SK-N-SH (cell line): ENCODE measurements at regions not wholly inside any gene's neighbourhood (a gene's known extent, or its start where the extent isn't known, plus 50 kb on each side); places are given as distances from the start of the nearest gene placed in this dataset.

Source experiments
- CTCF ChIA-PET: fragments of 300-600, 350-600 bp; formaldehyde crosslinking; extraction: SDS; loops from one replicate; lab custom pipeline; 2021; lab: Yijun Ruan, JAX
- POLR2A ChIA-PET: fragments of 350-600 bp; sonication (Branson Sonifier 250); formaldehyde crosslinking; extraction: SDS; loops from one replicate; lab custom pipeline; 2020; ENCODE audit warnings: antibody characterized with exemption, inconsistent platforms; lab: Yijun Ruan, JAX
- DNase-seq: peaks from one replicate; pipeline ENCODE4 v3.0.0; 2012
- H2AFZ ChIP-seq: fragments of 200-600 bp; sonication (generic); 2 replicates; pipeline ENCODE4 v1.8.1; 2016; ENCODE audit warnings: antibody characterized with exemption, mild to moderate bottlenecking, low read depth
- H3F3A ChIP-seq: fragments of 200-600 bp; sonication (generic); replicated peaks from 2 replicates; pipeline ENCODE3; 2016; ENCODE audit warnings: antibody characterized with exemption, mild to moderate bottlenecking; ENCODE audit not compliant: insufficient read depth
- H3K27ac ChIP-seq, 2 experiments: fragments of 200-500 bp in 1 of 2; fragments of 200-600 bp in 1 of 2; sonication (Bioruptor generic) in 1 of 2; sonication (generic), shearing (Covaris generic) in 1 of 2; 2 replicates each; pipeline versions ENCODE4 v1.5.1 to v1.6.1; 2014 to 2016; ENCODE audit warnings: low read depth in 2 of 2, inconsistent platforms in 1 of 2, low read length in 1 of 2, mild to moderate bottlenecking in 1 of 2, mixed read lengths in 1 of 2
- H3K27me3 ChIP-seq: fragments of 200-600 bp; sonication (generic), shearing (Covaris generic); 2 replicates; pipeline ENCODE4 v1.6.1; 2016; ENCODE audit warnings: mixed run types; ENCODE audit not compliant: insufficient read depth
- H3K36me3 ChIP-seq, 2 experiments: fragments of 200-500 bp in 1 of 2; fragments of 200-600 bp in 1 of 2; sonication (Bioruptor generic) in 1 of 2; sonication (generic) in 1 of 2; replicated peaks in 1 of 2; 2 replicates each; pipeline versions ENCODE3 to v1.5.1; 2014 to 2016; ENCODE audit warnings: low read length in 1 of 2, mild to moderate bottlenecking in 1 of 2; ENCODE audit not compliant: insufficient read depth in 2 of 2, control insufficient read depth in 1 of 2
- H3K4me1 ChIP-seq, 2 experiments: fragments of 200-500 bp in 1 of 2; fragments of 200-600 bp in 1 of 2; sonication (Bioruptor generic) in 1 of 2; sonication (generic), shearing (Covaris generic) in 1 of 2; 2 replicates each; pipeline versions ENCODE4 v1.5.1 to v1.6.1; 2014 to 2016; ENCODE audit warnings: low read depth in 1 of 2, low read length in 1 of 2, mixed run types in 1 of 2; ENCODE audit not compliant: insufficient read depth in 2 of 2, control insufficient read depth in 1 of 2
- H3K4me2 ChIP-seq: fragments of 200-600 bp; sonication (generic), shearing (Covaris generic); 2 replicates; pipeline ENCODE4 v1.6.1; 2017; ENCODE audit warnings: mixed run types
- H3K4me3 ChIP-seq, 2 experiments: fragments of 200-500 bp in 1 of 2; fragments of 200-600 bp in 1 of 2; sonication (Bioruptor generic) in 1 of 2; sonication (generic), shearing (Covaris generic) in 1 of 2; 2 replicates each; pipeline versions ENCODE4 v1.5.1 to v1.8.1; 2014 to 2016; ENCODE audit warnings: low read depth in 2 of 2, inconsistent platforms in 1 of 2, low read length in 1 of 2, mild to moderate bottlenecking in 1 of 2, mixed read lengths in 1 of 2, moderate library complexity in 1 of 2
- H3K79me2 ChIP-seq: fragments of 200-600 bp; sonication (generic); 2 replicates; pipeline ENCODE4 v1.8.1; 2017; ENCODE audit warnings: mild to moderate bottlenecking; ENCODE audit not compliant: insufficient read depth
- H3K9ac ChIP-seq: fragments of 200-600 bp; sonication (generic); 2 replicates; pipeline ENCODE4 v1.6.1; 2017; ENCODE audit warnings: mixed run types
- H3K9me2 ChIP-seq: fragments of 200-600 bp; sonication (generic); 2 replicates; pipeline ENCODE4 v1.6.1; 2017; ENCODE audit warnings: mixed run types
- H3K9me3 ChIP-seq: fragments of 200-600 bp; sonication (generic); 2 replicates; pipeline ENCODE4 v1.6.1; 2017; ENCODE audit warnings: mixed run types, mild to moderate bottlenecking, moderate library complexity
- H4K20me1 ChIP-seq: fragments of 200-600 bp; sonication (generic); 2 replicates; pipeline ENCODE4 v1.6.1; 2017; ENCODE audit warnings: mild to moderate bottlenecking, mixed run types; ENCODE audit not compliant: insufficient read depth
- CHD2 ChIP-seq: fragments of 150-350 bp; IDR thresholded peaks from 2 replicates; pipeline ENCODE4 v1.6.1; 2018; ENCODE audit warnings: low read length; ENCODE audit not compliant: partially characterized antibody
- CTCF ChIP-seq: fragments of 200-600 bp; sonication (generic); IDR thresholded peaks from 2 replicates; pipeline ENCODE4 v1.6.1; 2017; ENCODE audit warnings: antibody characterized with exemption, mild to moderate bottlenecking, moderate library complexity
- ELF1 ChIP-seq: IDR thresholded peaks from 2 replicates; pipeline ENCODE4 v1.4.0; 2012
- EZH2phosphoT487 ChIP-seq: fragments of 200-600 bp; sonication (generic); IDR thresholded peaks from 2 replicates; pipeline ENCODE4 v1.6.1; 2017; ENCODE audit warnings: low read depth, mixed run types, mild to moderate bottlenecking, antibody characterized with exemption, moderate library complexity, borderline replicate concordance
- FOXM1 ChIP-seq: IDR thresholded peaks from 2 replicates; pipeline ENCODE4 v1.4.0; 2012; ENCODE audit warnings: low read depth, mild to moderate bottlenecking
- GABPA ChIP-seq: IDR thresholded peaks from 2 replicates; pipeline ENCODE4 v1.4.0; 2012; ENCODE audit warnings: low read depth, mild to moderate bottlenecking
- GATA2 ChIP-seq: sonication (generic); formaldehyde crosslinking; IDR thresholded peaks from 2 replicates; pipeline ENCODE4 v1.5.0; 2020; ENCODE audit warnings: mild to moderate bottlenecking, missing genetic modification reagents
- MAX ChIP-seq: IDR thresholded peaks from 2 replicates; pipeline ENCODE4 v1.4.0; 2012; ENCODE audit warnings: low read depth
- MXI1 ChIP-seq: IDR thresholded peaks from 2 replicates; pipeline ENCODE4 v1.6.1; 2012; ENCODE audit warnings: mild to moderate bottlenecking, low read depth, low read length, improper control_type of control experiment
- NFIC ChIP-seq: IDR thresholded peaks from 2 replicates; pipeline ENCODE4 v1.4.0; 2012; ENCODE audit warnings: borderline replicate concordance
- NRF1 ChIP-seq: IDR thresholded peaks from 2 replicates; pipeline ENCODE4 v1.6.1; 2012; ENCODE audit warnings: low read depth, mild to moderate bottlenecking, low read length
- REST ChIP-seq: IDR thresholded peaks from 2 replicates; pipeline ENCODE4 v1.6.1; 2012; ENCODE audit warnings: mild to moderate bottlenecking, low read depth, low read length, moderate library complexity
- SIN3A ChIP-seq: IDR thresholded peaks from 2 replicates; pipeline ENCODE4 v1.6.1; 2012; ENCODE audit warnings: low read depth, mild to moderate bottlenecking, low read length, moderate library complexity, borderline replicate concordance
- TCF12 ChIP-seq: IDR thresholded peaks from 2 replicates; pipeline ENCODE4 v1.4.0; 2012
- USF1 ChIP-seq: IDR thresholded peaks from 2 replicates; pipeline ENCODE4 v1.4.0; 2012; ENCODE audit warnings: low read depth, borderline replicate concordance
- USF2 ChIP-seq: fragments of 150-350 bp; IDR thresholded peaks from 2 replicates; pipeline ENCODE4 v1.6.1; 2017; ENCODE audit warnings: antibody characterized with exemption, low read length, low read depth, borderline replicate concordance
- YY1 ChIP-seq: IDR thresholded peaks from 2 replicates; pipeline ENCODE4 v1.4.0; 2012; ENCODE audit warnings: low read depth, mild to moderate bottlenecking
- WGBS: methylation state at CpG from one replicate; pipeline ENCODE4 v1.1.6; 2017; ENCODE audit warnings: low lambda C conversion rate; 5-methylcytosine and 5-hydroxymethylcytosine counted together

GRCh38 chr19:29054886-29055675 is 157.9 kb downstream of the UQCRFS1 start:
- Histone ChIP-seq H3K9me2 (no peaks in the 10 kb centered on the region; the same call in 1 of the 2 replicates), H3K27me3 (peaks cover 14% of the 10 kb centered on the region; the same call in 1 of the 2 replicates), H3K9me3 (no peaks in the 10 kb centered on the region), H3K4me2 (no peak overlapping the region), H3K79me2 (no peaks in the 10 kb centered on the region), H3K27ac (no peak overlapping the region), H2AFZ (no peak overlapping the region), H3K4me3 (no peak overlapping the region), H3F3A (no peaks in the 10 kb centered on the region), H3K4me1 (no peaks in the 10 kb centered on the region), H3K36me3 (no peaks in the 10 kb centered on the region), H4K20me1 (no peaks in the 10 kb centered on the region), H3K9ac (no peak overlapping the region)
- ChIA-PET CTCF (no interaction called here), POLR2A (no interaction called here)
- TF ChIP-seq ELF1 (no peak), EZH2phosphoT487 (no peak), USF2 (no peak), CTCF (no peak), GABPA (no peak), USF1 (no peak), YY1 (no peak), MAX (no peak), MXI1 (no peak), NFIC (no peak), GATA2 (no peak), CHD2 (no peak)
- WGBS, result 6% methylated on average over 10 of the region's 10 CpGs
- no peak for DNase-seq

GRCh38 chr19:29048873-29049272 is 164.1 kb downstream of the UQCRFS1 start:
- no peak for DNase-seq
- Histone ChIP-seq H2AFZ (no peak overlapping the region), H3K9me3 (no peaks in the 10 kb centered on the region), H3K9ac (no peak overlapping the region), H3K79me2 (no peaks in the 10 kb centered on the region), H3K4me3 (no peak overlapping the region), H3K4me1 (no peaks in the 10 kb centered on the region), H4K20me1 (no peaks in the 10 kb centered on the region), H3K4me2 (no peak overlapping the region), H3K36me3 (no peaks in the 10 kb centered on the region), H3F3A (no peaks in the 10 kb centered on the region), H3K9me2 (no peaks in the 10 kb centered on the region), H3K27me3 (peaks cover 18% of the 10 kb centered on the region; the same call in 1 of the 2 replicates), H3K27ac (no peak overlapping the region)
- CTCF ChIA-PET, result interaction anchor here (1.4 kb wide), 1 partner anchor 170 kb away, joined by 3 read pairs; no protein-coding TSS in a partner anchor
- 4% methylated on average over 5 of the region's 5 CpGs for WGBS
- POLR2A ChIA-PET, result no interaction called here
- TF ChIP-seq TCF12 (no peak), ELF1 (no peak), USF2 (no peak), FOXM1 (no peak), SIN3A (no peak), NRF1 (no peak), NFIC (no peak), EZH2phosphoT487 (no peak), CHD2 (no peak), MAX (no peak), REST (no peak)
